PC-3 (cell line): ENCODE measurements at regions not wholly inside any gene's neighbourhood (a gene's known extent, or its start where the extent isn't known, plus 50 kb on each side); places are given as distances from the start of the nearest gene placed in this dataset.

Experiments used
- EZH2phosphoT487 ChIP-seq: fragments of 300-600 bp; sonication (generic); IDR thresholded peaks from 2 replicates; pipeline ENCODE4 v1.6.1; 2018; ENCODE audit warnings: mild to moderate bottlenecking, antibody characterized with exemption, low read length, borderline replicate concordance
- TF ChIP-seq, protein P1 (sequence below): fragments of 300-600 bp; sonication (generic); conservative IDR thresholded peaks from 2 replicates; pipeline ENCODE4 v1.5.1; 2017; ENCODE audit warnings: antibody characterized with exemption, low read depth, mild to moderate bottlenecking, low read length

DNA sequence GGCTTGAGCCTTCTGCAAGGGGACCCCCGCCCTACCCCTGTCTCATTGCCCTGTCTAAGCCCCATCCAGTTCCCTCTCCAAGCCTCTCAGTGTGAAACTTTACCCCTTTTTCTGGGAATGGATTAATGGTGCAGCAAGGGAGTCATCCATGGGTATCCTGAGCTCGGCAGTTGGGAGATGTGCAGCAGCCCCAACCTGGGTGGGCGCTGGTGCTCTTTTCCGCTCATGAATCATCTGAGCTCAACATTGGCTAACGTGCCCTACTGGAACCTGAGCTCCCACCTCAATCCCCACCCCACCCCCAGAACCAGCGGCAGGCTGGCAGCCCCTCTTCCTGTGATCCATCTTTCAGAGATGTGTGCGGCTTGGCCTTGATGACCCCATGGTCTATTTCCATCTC, 130.3 kb upstream of the MSX1 start:
- TF ChIP-seq, protein P1, sequence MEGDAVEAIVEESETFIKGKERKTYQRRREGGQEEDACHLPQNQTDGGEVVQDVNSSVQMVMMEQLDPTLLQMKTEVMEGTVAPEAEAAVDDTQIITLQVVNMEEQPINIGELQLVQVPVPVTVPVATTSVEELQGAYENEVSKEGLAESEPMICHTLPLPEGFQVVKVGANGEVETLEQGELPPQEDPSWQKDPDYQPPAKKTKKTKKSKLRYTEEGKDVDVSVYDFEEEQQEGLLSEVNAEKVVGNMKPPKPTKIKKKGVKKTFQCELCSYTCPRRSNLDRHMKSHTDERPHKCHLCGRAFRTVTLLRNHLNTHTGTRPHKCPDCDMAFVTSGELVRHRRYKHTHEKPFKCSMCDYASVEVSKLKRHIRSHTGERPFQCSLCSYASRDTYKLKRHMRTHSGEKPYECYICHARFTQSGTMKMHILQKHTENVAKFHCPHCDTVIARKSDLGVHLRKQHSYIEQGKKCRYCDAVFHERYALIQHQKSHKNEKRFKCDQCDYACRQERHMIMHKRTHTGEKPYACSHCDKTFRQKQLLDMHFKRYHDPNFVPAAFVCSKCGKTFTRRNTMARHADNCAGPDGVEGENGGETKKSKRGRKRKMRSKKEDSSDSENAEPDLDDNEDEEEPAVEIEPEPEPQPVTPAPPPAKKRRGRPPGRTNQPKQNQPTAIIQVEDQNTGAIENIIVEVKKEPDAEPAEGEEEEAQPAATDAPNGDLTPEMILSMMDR: no peak
- TF ChIP-seq EZH2phosphoT487: no peak
